CD4-positive, alpha-beta memory T cell (primary cell): ENCODE measurements at regions not wholly inside any gene's neighbourhood (a gene's known extent, or its start where the extent isn't known, plus 50 kb on each side); places are given as distances from the start of the nearest gene placed in this dataset.

Experiments
- CTCF ChIA-PET: fragments of 350-600 bp; sonication (Branson Sonifier 250); formaldehyde crosslinking; loops from one replicate; lab custom pipeline; 2021; ENCODE audit warnings: inconsistent platforms; ENCODE audit not compliant: partially characterized antibody; lab: Charles Lee
- POLR2A ChIA-PET: fragments of 350-600 bp; sonication (Branson Sonifier 250); formaldehyde crosslinking; loops from one replicate; lab custom pipeline; 2021; ENCODE audit not compliant: partially characterized antibody; lab: Charles Lee
- DNase-seq, 5 donors: peaks; one replicate each; pipeline versions ENCODE4 v3.0.0 to v3.0.0-alpha.2; 2020 to 2022; ENCODE audit warnings: mixed read lengths in 1 of 5
- H3K27ac ChIP-seq: one replicate; pipeline ENCODE4 v1.7.0; 2013; ENCODE audit warnings: low read depth, low read length
- H3K27me3 ChIP-seq: 2 replicates; pipeline ENCODE4 v1.7.0; 2013; ENCODE audit warnings: mild to moderate bottlenecking, low read length, moderate library complexity; ENCODE audit not compliant: insufficient read depth
- H3K36me3 ChIP-seq: 2 replicates; pipeline ENCODE4 v1.7.0; 2013; ENCODE audit warnings: mild to moderate bottlenecking, low read length, moderate library complexity; ENCODE audit not compliant: insufficient read depth
- H3K4me1 ChIP-seq: 2 replicates; pipeline ENCODE4 v1.7.0; 2013; ENCODE audit warnings: mild to moderate bottlenecking, low read length, moderate library complexity; ENCODE audit not compliant: insufficient read depth
- H3K4me3 ChIP-seq, 2 donors: one replicate each; pipeline ENCODE4 v1.7.0; 2013; ENCODE audit warnings: low read length in 2 of 2, mild to moderate bottlenecking in 1 of 2
- H3K9me3 ChIP-seq, 2 donors: one replicate each; pipeline ENCODE4 v1.7.0; 2013; ENCODE audit warnings: low read length in 2 of 2, control low read depth in 1 of 2; ENCODE audit not compliant: control insufficient read depth in 1 of 2
- H3K27ac Mint-ChIP-seq, 7 donors: one replicate each; pipeline ENCODE4 v1.8.0; 2020 to 2021; ENCODE audit warnings: mixed read lengths in 7 of 7, mild to moderate bottlenecking in 6 of 7, inconsistent platforms in 3 of 7, moderate library complexity in 3 of 7
- H3K27me3 Mint-ChIP-seq, 2 donors: one replicate each; pipeline ENCODE4 v1.8.0; 2020 to 2021; ENCODE audit warnings: mixed read lengths in 2 of 2
- H3K36me3 Mint-ChIP-seq, 2 donors: one replicate each; pipeline ENCODE4 v1.8.0; 2020 to 2021; ENCODE audit warnings: mixed read lengths in 2 of 2, inconsistent platforms in 1 of 2, mild to moderate bottlenecking in 1 of 2
- H3K4me1 Mint-ChIP-seq, 4 donors: one replicate each; pipeline ENCODE4 v1.8.0; 2020 to 2021; ENCODE audit warnings: mixed read lengths in 4 of 4, mild to moderate bottlenecking in 1 of 4
- H3K4me3 Mint-ChIP-seq, 8 donors: one replicate each; pipeline ENCODE4 v1.8.0; 2020 to 2021; ENCODE audit warnings: mixed read lengths in 8 of 8, mild to moderate bottlenecking in 7 of 8, moderate library complexity in 6 of 8, inconsistent platforms in 3 of 8
- H3K9me3 Mint-ChIP-seq, 8 donors: one replicate each; pipeline ENCODE4 v1.8.0; 2020 to 2021; ENCODE audit warnings: mixed read lengths in 8 of 8, mild to moderate bottlenecking in 5 of 8, inconsistent platforms in 3 of 8, moderate library complexity in 1 of 8
- intact Hi-C: fragments of 100-400 bp; cut with micrococcal nuclease; formaldehyde crosslinking; loops from one replicate; pipeline ENCODE4 v1.15.1; 2023

- intact Hi-C loops = no loop called here
- no peak for DNase-seq
- no peaks in the 10 kb centered on the region for H3K4me1 ChIP-seq
- ChIA-PET CTCF (no interaction called here), POLR2A (no interaction called here)
- Mint-ChIP-seq H3K4me3 (no peak overlapping the region), H3K27ac (no peak overlapping the region), H3K9me3 (peaks cover 0 to 4% (median 0%) of the 10 kb centered on the region in 8 donors), H3K36me3 (no peaks in the 10 kb centered on the region), H3K27me3 (no peaks in the 10 kb centered on the region), H3K4me1 (no peaks in the 10 kb centered on the region)
- no peaks in the 10 kb centered on the region for H3K36me3 ChIP-seq
- no peak overlapping the region for H3K27ac ChIP-seq
- no peaks in the 10 kb centered on the region for H3K9me3 ChIP-seq
- no peaks in the 10 kb centered on the region for H3K27me3 ChIP-seq
- no peak overlapping the region for H3K4me3 ChIP-seq
These were observed 220.1 kb upstream of the CDIN1 start for GRCh38 chr15:36359286-36359685.

GRCh38 chr15:36361351-36361870 is 218.0 kb upstream of the CDIN1 start:
- no peak for DNase-seq
- H3K9me3 ChIP-seq = no peaks in the 10 kb centered on the region

DNA sequence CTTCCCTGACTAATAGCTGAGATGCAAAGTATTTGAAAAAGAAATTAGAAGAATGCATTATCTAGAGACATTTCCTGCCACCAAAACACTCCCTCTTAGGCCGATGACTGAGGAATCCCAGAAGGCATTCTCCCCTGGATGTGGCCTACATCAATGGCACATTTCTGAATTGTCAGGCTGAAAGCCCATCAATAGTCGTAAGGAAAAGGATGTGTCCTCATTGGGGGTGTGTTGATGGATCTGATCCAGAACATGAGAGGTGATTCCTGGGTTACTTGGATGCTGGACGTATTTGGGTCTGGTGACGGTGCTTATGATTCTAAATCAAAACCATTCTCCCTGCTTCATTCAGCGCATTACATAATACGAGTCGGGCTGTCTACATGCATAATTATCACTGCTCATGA is 216.9 kb upstream of the CDIN1 start:
- Histone ChIP-seq H3K36me3 (no peaks in the 10 kb centered on the region), H3K9me3 (no peaks in the 10 kb centered on the region), H3K27me3 (no peaks in the 10 kb centered on the region), H3K4me1 (no peaks in the 10 kb centered on the region), H3K4me3 (no peak overlapping the region), H3K27ac (no peak overlapping the region)
- Mint-ChIP-seq H3K36me3 (no peaks in the 10 kb centered on the region), H3K4me1 (no peaks in the 10 kb centered on the region), H3K27ac (no peak overlapping the region), H3K9me3 (no peaks in the 10 kb centered on the region), H3K4me3 (no peak overlapping the region), H3K27me3 (no peaks in the 10 kb centered on the region)
- ChIA-PET CTCF (no interaction called here), POLR2A (no interaction called here)
- intact Hi-C loops = no loop called here
- no peak for DNase-seq

More at GRCh38 chr15:36361351-36361870, 218.0 kb upstream of the CDIN1 start:
- no peak overlapping the region for H3K27ac ChIP-seq
- Mint-ChIP-seq H3K27me3 (no peaks in the 10 kb centered on the region), H3K9me3 (no peaks in the 10 kb centered on the region), H3K27ac (no peak overlapping the region), H3K4me3 (no peak overlapping the region), H3K4me1 (no peaks in the 10 kb centered on the region), H3K36me3 (no peaks in the 10 kb centered on the region)
- ChIA-PET CTCF (no interaction called here), POLR2A (no interaction called here)
- H3K27me3 ChIP-seq = no peaks in the 10 kb centered on the region
- no peaks in the 10 kb centered on the region for H3K36me3 ChIP-seq
- H3K4me1 ChIP-seq = no peaks in the 10 kb centered on the region
- no peak overlapping the region for H3K4me3 ChIP-seq
- intact Hi-C loops = no loop called here

- intact Hi-C loops = no loop called here
- H3K4me1 ChIP-seq = no peaks in the 10 kb centered on the region
- Mint-ChIP-seq H3K27ac (no peak overlapping the region), H3K27me3 (no peaks in the 10 kb centered on the region), H3K36me3 (no peaks in the 10 kb centered on the region), H3K4me3 (no peak overlapping the region), H3K9me3 (no peaks in the 10 kb centered on the region), H3K4me1 (no peaks in the 10 kb centered on the region)
- no peak overlapping the region for H3K4me3 ChIP-seq
- H3K9me3 ChIP-seq = no peaks in the 10 kb centered on the region
- ChIA-PET POLR2A (no interaction called here), CTCF (no interaction called here)
- no peak overlapping the region for H3K27ac ChIP-seq
- no peaks in the 10 kb centered on the region for H3K27me3 ChIP-seq
- DNase-seq = no peak
- no peaks in the 10 kb centered on the region for H3K36me3 ChIP-seq
These were observed 216.1 kb upstream of the CDIN1 start for GRCh38 chr15:36363335-36363734.

- Mint-ChIP-seq H3K27ac (no peak overlapping the region), H3K4me3 (no peak overlapping the region), H3K4me1 (no peaks in the 10 kb centered on the region), H3K9me3 (peaks cover 0 to 2% (median 0%) of the 10 kb centered on the region in 8 donors), H3K36me3 (no peaks in the 10 kb centered on the region), H3K27me3 (no peaks in the 10 kb centered on the region)
- Histone ChIP-seq H3K4me3 (no peak overlapping the region), H3K36me3 (no peaks in the 10 kb centered on the region), H3K27me3 (no peaks in the 10 kb centered on the region), H3K4me1 (no peaks in the 10 kb centered on the region), H3K27ac (no peak overlapping the region), H3K9me3 (no peaks in the 10 kb centered on the region)
- no peak for DNase-seq
- POLR2A ChIA-PET = no interaction called here
- intact Hi-C loops = no loop called here
- CTCF ChIA-PET = no interaction called here
These were observed 215.0 kb upstream of the CDIN1 start for GRCh38 chr15:36364377-36364776.

GRCh38 chr15:36365963-36366362 is 213.5 kb upstream of the CDIN1 start:
- H3K27ac Mint-ChIP-seq = no peak overlapping the region
- CTCF ChIA-PET = no interaction called here
- no peaks in the 10 kb centered on the region for H3K27me3 ChIP-seq
- intact Hi-C loops = no loop called here
- H3K9me3 ChIP-seq = no peaks in the 10 kb centered on the region
- no peak for DNase-seq
- no peaks in the 10 kb centered on the region for H3K4me1 Mint-ChIP-seq
- H3K36me3 ChIP-seq = no peaks in the 10 kb centered on the region
- H3K36me3 Mint-ChIP-seq = no peaks in the 10 kb centered on the region
- H3K4me3 ChIP-seq = no peak overlapping the region
- no peak overlapping the region for H3K4me3 Mint-ChIP-seq
- no peak overlapping the region for H3K27ac ChIP-seq
- no peaks in the 10 kb centered on the region for H3K27me3 Mint-ChIP-seq
- no peaks in the 10 kb centered on the region for H3K4me1 ChIP-seq
- POLR2A ChIA-PET = no interaction called here
- peaks cover 0 to 4% (median 0%) of the 10 kb centered on the region in 8 donors for H3K9me3 Mint-ChIP-seq

GRCh38 chr15:36370051-36370730 is 209.2 kb upstream of the CDIN1 start:
- intact Hi-C loops = no loop called here
- Histone ChIP-seq H3K9me3 (no peaks in the 10 kb centered on the region), H3K36me3 (no peaks in the 10 kb centered on the region), H3K4me1 (no peaks in the 10 kb centered on the region), H3K27ac (no peak overlapping the region), H3K27me3 (no peaks in the 10 kb centered on the region), H3K4me3 (no peak overlapping the region)
- CTCF ChIA-PET = no interaction called here
- no peaks in the 10 kb centered on the region for H3K4me1 Mint-ChIP-seq
- no peaks in the 10 kb centered on the region for H3K27me3 Mint-ChIP-seq
- DNase-seq = no peak
- H3K27ac Mint-ChIP-seq = no peak overlapping the region
- POLR2A ChIA-PET = no interaction called here
- H3K36me3 Mint-ChIP-seq = no peaks in the 10 kb centered on the region
- H3K9me3 Mint-ChIP-seq = peaks cover 0 to 4% (median 0%) of the 10 kb centered on the region in 8 donors
- H3K4me3 Mint-ChIP-seq = no peak overlapping the region
